ENCODE measurements at regions not wholly inside any gene's neighbourhood (a gene's known extent, or its start where the extent isn't known, plus 50 kb on each side); places are given as distances from the start of the nearest gene placed in this dataset.
"Not testable (repeated sequence)": the region's sequence is repeated elsewhere in the genome, so short reads cannot be mapped to it uniquely, and the experiment has no call there.

DNA sequence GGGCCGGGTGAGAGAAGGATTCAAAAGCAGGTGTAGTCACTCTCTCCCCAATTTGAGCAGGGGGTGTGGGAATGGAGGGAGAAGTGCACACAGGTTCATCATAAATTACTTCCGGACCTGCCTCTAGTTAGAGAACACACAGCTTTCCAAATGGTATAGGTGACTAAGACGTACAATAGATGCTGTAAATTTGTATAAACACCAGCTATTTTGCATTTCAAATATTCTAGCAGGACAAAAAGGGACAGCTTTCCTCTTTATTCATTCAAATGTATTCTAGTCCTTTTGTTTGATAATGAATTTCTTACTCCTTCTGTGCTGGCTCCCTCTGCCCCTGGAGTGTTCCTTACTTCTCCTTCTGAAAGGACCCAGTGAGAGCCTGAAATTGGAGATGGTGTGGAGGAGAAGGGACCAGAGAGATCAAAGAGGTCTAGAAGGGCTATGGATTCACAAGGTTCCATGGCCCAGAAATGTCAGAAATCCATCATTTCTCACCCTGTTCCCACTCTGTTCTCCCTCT is 53.2 kb upstream of the SH3BP4 start:
- Histone ChIP-seq H3K4me1 (no peaks in the 10 kb centered on the region), H3K9me3 (no peaks in the 10 kb centered on the region), H3K4me3 (no peak overlapping the region), H3K27ac (no peak overlapping the region), H3K27me3 (no peaks in the 10 kb centered on the region), H3K36me3 (no peaks in the 10 kb centered on the region), H3K9ac (ENCODE audit: low read depth in 2 of 2, low read length in 2 of 2) (no peak overlapping the region)
- intact Hi-C loops (cut with DNase I) = no loop called here
- DNase-seq = no peak
- no peak for TF ChIP-seq CTCF (IDR thresholded peaks at IDR 0.05)

GRCh38 chr2:234888442-234888841 is 63.4 kb upstream of the SH3BP4 start:
- H3K4me3 ChIP-seq = peak overlapping the region; percentile 9
- H3K36me3 ChIP-seq; H3K9me3 ChIP-seq; H3K27me3 ChIP-seq; H3K9ac ChIP-seq (ENCODE audit: low read depth in 2 of 2, low read length in 2 of 2); H3K27ac ChIP-seq; H3K4me1 ChIP-seq; intact Hi-C loops (cut with DNase I): not testable (repeated sequence)
- DNase-seq = peak; percentile 23

DNA sequence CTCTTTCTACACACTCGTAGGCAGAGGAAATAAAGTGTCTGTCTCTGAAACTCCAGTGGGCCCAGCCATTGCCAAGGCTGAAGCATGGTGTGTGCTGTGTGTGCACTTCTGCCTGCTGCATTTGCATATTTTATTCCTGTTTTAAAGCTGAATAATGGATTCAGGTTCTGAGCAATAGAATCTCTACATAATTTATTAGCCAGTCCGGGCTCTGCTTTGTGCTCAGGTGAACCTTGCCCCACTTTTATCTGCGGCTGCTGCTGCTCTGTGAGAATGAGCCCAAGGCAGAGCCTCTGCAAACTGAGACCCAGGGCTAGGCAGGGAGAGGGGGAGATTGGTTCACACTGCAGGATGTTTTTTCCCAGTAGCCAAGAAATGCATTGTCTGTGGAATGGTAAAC is 64.6 kb upstream of the SH3BP4 start:
- intact Hi-C loops (cut with DNase I) = no loop called here
- H3K27me3 ChIP-seq = no peaks in the 10 kb centered on the region
- H3K4me1 ChIP-seq = no peaks in the 10 kb centered on the region
- DNase-seq = no peak
- TF ChIP-seq CTCF (IDR thresholded peaks at IDR 0.05) = no peak
- no peaks in the 10 kb centered on the region for H3K36me3 ChIP-seq
- no peak overlapping the region for H3K4me3 ChIP-seq
- H3K9ac ChIP-seq (ENCODE audit: low read depth in 2 of 2, low read length in 2 of 2) = no peak overlapping the region
- no peak overlapping the region for H3K27ac ChIP-seq
- no peaks in the 10 kb centered on the region for H3K9me3 ChIP-seq

DNA sequence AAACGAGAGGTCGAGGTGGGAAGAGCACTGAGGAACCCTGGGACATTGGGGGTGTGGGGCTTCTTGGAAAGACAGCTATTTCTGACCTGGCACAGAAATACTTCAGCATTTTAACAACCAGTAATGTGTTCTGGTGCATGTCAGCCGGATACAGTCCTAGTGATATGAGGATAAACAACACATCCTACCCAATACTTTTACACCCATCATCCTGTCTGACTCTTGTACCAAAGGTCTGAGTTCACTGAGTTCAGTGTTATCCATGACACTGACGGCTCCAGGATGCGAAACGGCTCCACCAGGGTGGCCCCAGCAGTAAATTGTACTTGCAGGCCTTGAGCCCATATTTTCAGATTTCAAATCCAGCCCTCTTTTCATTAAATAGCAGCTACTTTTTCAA is 65.9 kb upstream of the SH3BP4 start:
- TF ChIP-seq CTCF (IDR thresholded peaks at IDR 0.05) = no peak
- Histone ChIP-seq H3K27me3 (no peaks in the 10 kb centered on the region), H3K4me3 (no peak overlapping the region)

GRCh38 chr2:234885118-234885517 is 66.7 kb upstream of the SH3BP4 start:
- no peaks in the 10 kb centered on the region for H3K27me3 ChIP-seq
- intact Hi-C loops (cut with DNase I) = no loop called here
- H3K27ac ChIP-seq = no peak overlapping the region
- no peak overlapping the region for H3K4me3 ChIP-seq
- no peak for DNase-seq
- no peaks in the 10 kb centered on the region for H3K36me3 ChIP-seq
- H3K4me1 ChIP-seq = no peaks in the 10 kb centered on the region
- no peaks in the 10 kb centered on the region for H3K9me3 ChIP-seq
- H3K9ac ChIP-seq (ENCODE audit: low read depth in 2 of 2, low read length in 2 of 2) = no peak overlapping the region
- TF ChIP-seq CTCF (IDR thresholded peaks at IDR 0.05) = no peak

More for the DNA sequence above, 65.9 kb upstream of the SH3BP4 start:
- H3K27ac ChIP-seq = no peak overlapping the region
- intact Hi-C loops (cut with DNase I) = no loop called here
- no peaks in the 10 kb centered on the region for H3K36me3 ChIP-seq
- no peaks in the 10 kb centered on the region for H3K4me1 ChIP-seq
- no peak overlapping the region for H3K9ac ChIP-seq (ENCODE audit: low read depth in 2 of 2, low read length in 2 of 2)
- DNase-seq = no peak
- H3K9me3 ChIP-seq = no peaks in the 10 kb centered on the region

DNA sequence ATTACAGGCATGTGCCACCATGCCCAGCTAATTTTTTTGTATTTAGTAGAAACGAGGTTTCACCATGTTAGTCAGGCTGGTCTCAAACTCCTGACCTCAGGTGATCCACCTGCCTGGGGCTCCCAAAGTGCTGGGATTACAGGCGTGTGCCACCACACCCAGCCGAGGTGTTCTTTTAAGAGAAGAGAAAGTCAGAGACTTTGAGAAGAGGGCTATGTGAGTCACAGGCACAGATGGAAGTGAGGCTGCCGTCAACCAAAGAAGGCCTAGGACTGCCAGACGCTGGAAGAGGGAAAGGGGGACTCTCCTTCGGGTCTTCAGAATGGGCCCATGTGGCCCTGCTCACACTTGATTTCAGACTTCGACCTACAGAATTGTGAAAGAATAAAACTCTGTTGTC is 67.2 kb upstream of the SH3BP4 start:
- Histone ChIP-seq H3K27me3 (no peaks in the 10 kb centered on the region), H3K4me1 (no peaks in the 10 kb centered on the region), H3K9ac (ENCODE audit: low read depth in 2 of 2, low read length in 2 of 2) (no peak overlapping the region), H3K9me3 (no peaks in the 10 kb centered on the region), H3K27ac (no peak overlapping the region), H3K4me3 (no peak overlapping the region), H3K36me3 (no peaks in the 10 kb centered on the region)
- no peak for TF ChIP-seq CTCF (IDR thresholded peaks at IDR 0.05)
- intact Hi-C loops (cut with DNase I) = loop anchor here (5.0 kb wide), 1 partner anchor 168 kb away; no protein-coding TSS in a partner anchor
- DNase-seq = no peak
